NCI-H1694 treated with DMSO at 0.1 percent for 48 hours (cell line): ENCODE measurements at regions not wholly inside any gene's neighbourhood (a gene's known extent, or its start where the extent isn't known, plus 50 kb on each side); places are given as distances from the start of the nearest gene placed in this dataset.

Source experiments
- DNase-seq: peaks from one replicate; lab custom pipeline; 2025; lab: John Stamatoyannopoulos, UW

DNA sequence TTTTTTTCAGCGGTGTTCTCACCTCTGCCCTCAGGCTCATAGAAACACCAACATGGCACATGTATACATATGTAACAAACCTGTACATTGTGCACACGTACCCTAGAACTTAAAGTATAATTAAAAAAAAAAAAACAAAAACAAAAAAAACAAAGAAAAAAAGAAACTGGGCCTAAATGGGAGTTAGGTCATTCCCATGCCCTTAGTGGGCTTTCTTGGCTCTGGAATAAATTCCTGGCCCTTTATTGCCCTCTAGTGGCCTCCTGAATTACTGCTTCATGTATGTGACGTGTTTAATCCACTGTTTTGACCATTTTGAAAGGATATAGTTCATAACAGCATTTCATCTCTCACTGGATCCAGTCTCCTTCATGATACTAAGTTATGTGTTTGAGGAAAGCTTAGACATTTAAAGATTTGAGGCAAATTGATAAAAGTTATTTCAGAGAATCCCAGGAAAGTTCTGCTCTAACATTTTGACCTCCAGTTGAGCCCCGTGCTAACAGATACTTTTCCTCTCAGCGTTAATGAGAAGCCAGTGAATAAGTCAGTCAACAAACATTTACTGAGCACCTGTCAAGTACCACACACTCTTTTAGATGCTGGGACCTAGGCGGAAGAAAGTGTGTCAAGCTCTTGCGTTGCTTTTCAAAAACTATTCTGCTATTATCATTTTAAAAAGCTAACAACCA lies 54.7 kb upstream of the SYPL1 start:
- peak; percentile 82 for DNase-seq

DNA sequence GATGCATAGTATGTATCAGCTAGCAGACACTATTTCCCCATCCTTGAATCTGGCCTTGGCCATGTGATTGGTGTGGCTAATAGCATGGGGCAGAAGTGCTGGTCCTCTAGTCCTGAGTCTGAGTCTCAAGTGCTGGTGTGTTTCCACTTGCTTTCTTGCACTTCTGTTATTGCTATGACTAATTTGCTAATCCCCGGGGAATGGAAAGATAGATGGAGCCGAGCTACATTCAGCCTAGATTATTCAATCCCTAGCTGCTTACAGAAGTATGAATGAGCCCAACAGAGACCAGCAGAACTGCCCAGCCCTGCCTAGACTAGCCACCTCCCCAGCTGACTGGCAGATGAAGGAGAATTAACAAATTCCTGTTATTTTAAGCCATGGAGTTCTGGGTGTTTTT lies 53.2 kb upstream of the SYPL1 start:
- no peak for DNase-seq

- no peak for DNase-seq
These were observed 51.1 kb upstream of the SYPL1 start for GRCh38 chr7:106163257-106163656.
